ENCODE measurements at regions not wholly inside any gene's neighbourhood (a gene's known extent, or its start where the extent isn't known, plus 50 kb on each side); places are given as distances from the start of the nearest gene placed in this dataset.

DNA sequence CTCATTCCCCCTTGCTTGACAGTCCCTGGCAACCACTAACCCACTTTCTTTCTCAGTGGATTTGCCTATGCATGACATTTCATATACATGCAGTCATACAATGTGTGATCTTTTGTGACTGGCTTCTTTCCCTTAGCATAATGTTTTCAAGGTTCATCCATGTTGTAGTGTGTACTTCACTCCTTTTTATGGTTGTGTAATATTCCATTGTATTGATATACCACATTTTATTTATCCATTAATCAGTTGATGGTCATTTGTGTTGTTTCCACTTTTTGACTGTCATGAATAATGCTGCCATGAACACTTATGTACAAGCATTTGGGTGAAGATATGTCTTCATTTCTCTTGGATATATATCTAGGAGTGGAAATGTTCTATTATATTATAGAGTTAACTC lies 127.7 kb upstream of the GRIK3 start:
- H3K4me1 Mint-ChIP-seq = peaks cover 0 to 3% of the 10 kb centered on the region in 2 experiments; a peak in 1 of 4 replicates
- H2BK15ac ChIP-seq (ENCODE audit: low read depth, low read length) = no peak overlapping the region

More for the DNA sequence above, 127.7 kb upstream of the GRIK3 start:
- Histone ChIP-seq H3K4me2 (ENCODE audit: insufficient read depth, insufficient read length, low read length) (no peak overlapping the region), H4K8ac (replicated peaks; ENCODE audit: insufficient read length, low read depth, low read length) (no peak overlapping the region), H3K4me1 (ENCODE audit: insufficient read depth, low read length) (no peaks in the 10 kb centered on the region), H3K23me2 (ENCODE audit: insufficient read length, low read depth, low read length, poor library complexity, severe bottlenecking) (no peaks in the 10 kb centered on the region), H2BK20ac (ENCODE audit: low read depth, low read length, poor library complexity, severe bottlenecking) (no peak overlapping the region), H2AFZ (ENCODE audit: low read length) (no peak overlapping the region), H3K9ac (ENCODE audit: extremely low read depth, insufficient read length, low read length) (no peak overlapping the region), H4K20me1 (ENCODE audit: control insufficient read depth, insufficient read depth, insufficient read length) (no peaks in the 10 kb centered on the region), H3K23ac (ENCODE audit: insufficient read length, low read depth, low read length) (no peak overlapping the region), H2BK12ac (ENCODE audit: insufficient read length, low read depth, low read length) (no peak overlapping the region), H3K18ac (ENCODE audit: insufficient read length, low read depth, low read length) (no peak overlapping the region), H3T11ph (ENCODE audit: low read length) (no peak overlapping the region), H3K4ac (ENCODE audit: low read depth, low read length) (no peak overlapping the region), H3K9me3 (ENCODE audit: control insufficient read depth, low read depth, low read length) (no peaks in the 10 kb centered on the region), H2BK120ac (ENCODE audit: low read depth, low read length, poor library complexity, severe bottlenecking) (no peak overlapping the region), H4K91ac (ENCODE audit: insufficient read length, low read depth, low read length) (no peak overlapping the region), H2AK5ac (ENCODE audit: insufficient read length, low read length) (no peak overlapping the region), H3K27me3 (ENCODE audit: insufficient read depth, low read length) (no peaks in the 10 kb centered on the region), H3K14ac (ENCODE audit: insufficient read depth, low read length) (no peak overlapping the region), H2BK5ac (ENCODE audit: insufficient read length, low read length) (no peak overlapping the region), H3K79me2 (ENCODE audit: insufficient read depth, low read length) (no peaks in the 10 kb centered on the region), H4K5ac (ENCODE audit: insufficient read length, low read depth, low read length) (no peak overlapping the region), H3K27ac (ENCODE audit: insufficient read length, low read depth, low read length) (no peak overlapping the region), H3K79me1 (ENCODE audit: insufficient read depth, low read depth, low read length, poor library complexity, severe bottlenecking) (no peaks in the 10 kb centered on the region), H3K56ac (ENCODE audit: insufficient read length, low read depth, low read length) (no peak overlapping the region)
- peaks cover 15 to 17% of the 10 kb centered on the region in 2 experiments for H3K9me3 Mint-ChIP-seq
- H3K27me3 Mint-ChIP-seq (ENCODE audit: low read depth) = peaks cover 8% of the 10 kb centered on the region
- TF ChIP-seq, protein P1, sequence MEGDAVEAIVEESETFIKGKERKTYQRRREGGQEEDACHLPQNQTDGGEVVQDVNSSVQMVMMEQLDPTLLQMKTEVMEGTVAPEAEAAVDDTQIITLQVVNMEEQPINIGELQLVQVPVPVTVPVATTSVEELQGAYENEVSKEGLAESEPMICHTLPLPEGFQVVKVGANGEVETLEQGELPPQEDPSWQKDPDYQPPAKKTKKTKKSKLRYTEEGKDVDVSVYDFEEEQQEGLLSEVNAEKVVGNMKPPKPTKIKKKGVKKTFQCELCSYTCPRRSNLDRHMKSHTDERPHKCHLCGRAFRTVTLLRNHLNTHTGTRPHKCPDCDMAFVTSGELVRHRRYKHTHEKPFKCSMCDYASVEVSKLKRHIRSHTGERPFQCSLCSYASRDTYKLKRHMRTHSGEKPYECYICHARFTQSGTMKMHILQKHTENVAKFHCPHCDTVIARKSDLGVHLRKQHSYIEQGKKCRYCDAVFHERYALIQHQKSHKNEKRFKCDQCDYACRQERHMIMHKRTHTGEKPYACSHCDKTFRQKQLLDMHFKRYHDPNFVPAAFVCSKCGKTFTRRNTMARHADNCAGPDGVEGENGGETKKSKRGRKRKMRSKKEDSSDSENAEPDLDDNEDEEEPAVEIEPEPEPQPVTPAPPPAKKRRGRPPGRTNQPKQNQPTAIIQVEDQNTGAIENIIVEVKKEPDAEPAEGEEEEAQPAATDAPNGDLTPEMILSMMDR (conservative IDR thresholded peaks at IDR 0.05) = no peak
- no peak for DNase-seq
- H3K36me3 Mint-ChIP-seq (ENCODE audit: insufficient read depth in 1 of 3, low read depth in 3 of 3) = no peaks in the 10 kb centered on the region
- H3K4me3 Mint-ChIP-seq = no peak overlapping the region
- H3K27ac Mint-ChIP-seq = no peak overlapping the region

All from H9 (cell line).